GM18861 (cell line): ENCODE measurements at regions not wholly inside any gene's neighbourhood (a gene's known extent, or its start where the extent isn't known, plus 50 kb on each side); places are given as distances from the start of the nearest gene placed in this dataset.

Experiments
- ATAC-seq: cut with Tn5 transposase; IDR thresholded peaks from one replicate; pipeline ENCODE4 v1.9.1; 2021; ENCODE audit not compliant: unreplicated experiment

DNA sequence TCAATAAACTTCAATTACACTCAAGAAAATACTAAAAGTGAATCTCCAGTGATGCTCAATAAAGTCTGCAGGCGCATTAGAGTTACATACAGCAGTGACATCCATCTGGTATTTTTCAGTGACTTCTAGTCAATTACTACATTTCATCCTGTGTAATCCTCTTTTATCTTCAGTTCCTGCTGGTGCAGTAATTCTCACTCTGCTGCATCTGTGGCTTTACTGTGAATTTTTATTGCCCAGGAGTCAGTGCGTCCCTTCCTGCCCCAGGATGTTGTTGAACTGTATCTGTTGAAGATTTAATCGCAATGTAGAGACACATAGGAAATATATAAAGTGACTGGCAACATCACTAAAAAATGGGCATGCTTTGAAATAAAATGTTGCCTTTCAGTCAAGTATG is 196.3 kb upstream of the TMTC4 start:
- no peak for ATAC-seq

DNA sequence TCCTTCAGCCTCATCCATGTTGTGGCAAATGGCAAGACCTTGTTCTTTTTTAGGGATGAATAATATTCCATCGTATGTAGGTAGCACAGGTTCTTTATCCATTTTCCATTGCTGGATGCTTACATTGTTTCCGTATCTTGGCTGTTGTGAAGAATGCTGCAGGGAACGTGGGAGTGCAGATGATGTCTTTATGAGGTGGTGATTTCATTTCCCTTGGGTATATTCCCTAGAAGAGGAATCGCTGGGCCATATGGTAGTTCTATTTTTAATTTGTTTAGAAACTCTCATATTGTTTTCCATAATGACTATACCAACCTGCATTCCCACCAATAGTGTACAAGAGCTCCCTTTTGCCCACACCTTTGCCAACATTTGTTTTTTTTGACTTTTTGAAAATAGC is 186.3 kb upstream of the TMTC4 start:
- ATAC-seq, result no peak

DNA sequence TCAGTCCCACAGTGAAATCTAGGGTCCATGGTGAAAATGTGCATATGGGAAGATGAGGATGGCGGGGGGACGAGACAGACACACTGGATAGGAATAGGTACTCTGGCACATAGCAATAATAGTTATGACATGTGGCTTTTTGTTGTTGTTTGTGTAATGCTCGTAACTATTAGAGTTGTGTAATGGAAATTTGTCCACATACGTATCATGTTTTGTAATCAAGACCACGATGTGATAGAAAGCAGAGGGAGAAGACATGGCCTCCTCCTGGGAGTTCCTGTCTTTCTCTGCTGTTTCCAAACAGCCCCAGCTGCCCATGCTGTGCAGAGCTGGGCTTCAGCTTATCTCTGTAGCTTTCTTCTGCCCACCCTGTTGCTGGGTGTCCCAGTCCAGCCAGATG is 185.3 kb upstream of the TMTC4 start:
- ATAC-seq, result no peak

DNA sequence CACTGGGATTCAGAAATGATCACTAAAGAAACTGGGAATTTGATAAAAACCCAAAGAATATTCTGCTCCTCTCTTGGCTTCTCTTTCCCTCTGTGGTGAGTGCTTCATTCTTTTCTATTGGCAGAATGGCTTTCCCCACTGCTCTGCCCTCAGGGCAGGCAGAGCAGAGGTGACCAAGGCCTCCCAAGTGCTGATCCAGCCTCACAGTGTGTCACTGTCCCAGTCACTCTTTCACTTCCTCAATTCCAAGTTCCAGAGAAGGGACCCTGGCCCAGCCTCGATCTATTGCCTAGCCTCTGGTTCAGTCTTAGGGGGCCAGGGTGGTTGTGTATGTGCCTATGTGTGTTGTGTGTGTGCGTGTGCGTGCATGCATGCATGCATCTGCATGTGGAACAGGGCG is 180.6 kb upstream of the TMTC4 start:
- ATAC-seq, result no peak

DNA sequence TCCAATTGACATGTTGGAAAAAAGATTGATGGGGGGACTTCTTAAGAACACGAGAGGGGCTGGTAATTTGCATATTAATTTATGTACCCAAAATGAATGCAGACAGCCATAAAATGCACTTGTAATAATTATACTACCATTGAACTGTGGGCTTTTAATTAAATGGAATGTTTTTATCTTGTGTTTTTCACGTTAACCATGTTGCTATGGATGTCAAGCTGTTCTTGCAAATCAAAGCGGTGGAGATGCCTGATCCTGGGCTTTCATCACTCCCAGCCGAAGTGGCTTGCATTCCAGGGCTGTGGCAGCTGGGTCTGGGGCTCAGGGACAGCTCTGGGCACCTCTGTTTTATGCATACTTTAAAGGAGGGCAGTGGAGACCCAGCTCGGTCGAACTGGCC is 179.4 kb upstream of the TMTC4 start:
- ATAC-seq, result no peak

DNA sequence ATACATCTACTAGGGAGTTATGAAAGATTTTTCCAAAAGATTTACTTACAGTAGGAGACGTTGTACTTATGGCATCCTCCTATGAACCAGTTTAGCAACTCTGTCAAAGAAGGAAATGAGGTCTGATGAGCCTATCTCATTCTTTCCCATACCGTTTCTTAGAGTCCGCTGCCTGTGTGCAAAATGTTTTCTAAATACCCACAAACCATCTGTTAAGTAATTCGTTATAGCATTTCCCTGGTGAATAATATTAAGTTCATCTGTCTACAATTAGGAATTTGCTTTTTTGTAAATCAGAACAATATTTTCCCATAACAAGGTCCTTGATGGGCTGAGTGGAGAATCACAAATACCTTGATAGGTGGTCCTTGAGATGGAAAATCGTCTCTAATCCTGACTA is 178.8 kb upstream of the TMTC4 start:
- no peak for ATAC-seq

DNA sequence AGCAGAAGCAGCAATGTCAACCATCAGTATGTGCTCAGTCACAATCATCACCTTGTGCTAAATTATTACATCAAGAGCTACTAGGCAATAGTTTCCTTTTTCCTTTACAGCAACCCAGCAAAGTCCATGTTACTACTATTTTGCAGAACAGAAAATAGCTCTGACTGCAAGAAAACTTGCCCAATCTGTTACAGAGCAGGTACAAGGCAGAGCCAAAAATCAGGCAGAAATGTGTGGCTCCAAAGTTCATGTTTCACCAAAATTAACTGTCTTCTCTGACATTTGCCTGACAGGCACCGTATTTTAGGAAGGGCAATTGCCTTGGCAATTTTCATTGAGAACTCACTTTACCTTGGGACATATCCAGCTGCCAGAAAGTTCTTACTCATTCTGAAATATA is 177.6 kb upstream of the TMTC4 start:
- ATAC-seq, result no peak

DNA sequence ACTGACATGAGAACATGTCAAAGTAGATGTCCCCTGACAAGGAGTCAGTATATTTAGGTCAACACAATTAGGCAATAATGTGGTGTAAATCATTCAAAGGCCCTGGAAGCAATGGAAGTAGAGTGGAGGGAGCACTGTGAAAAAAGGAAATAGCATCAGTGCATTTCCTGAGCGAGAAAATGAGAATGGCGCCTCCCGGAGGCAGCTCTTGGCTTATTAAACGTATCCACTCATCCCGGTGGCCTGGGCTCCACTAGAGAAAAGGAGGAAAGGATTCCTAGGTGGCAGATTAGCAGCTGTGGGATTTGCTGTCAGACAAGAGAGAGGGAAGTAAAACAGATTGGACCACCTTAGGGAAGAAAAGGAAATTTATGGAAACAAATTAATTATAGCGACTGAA is 173.7 kb upstream of the TMTC4 start:
- ATAC-seq, result no peak

DNA sequence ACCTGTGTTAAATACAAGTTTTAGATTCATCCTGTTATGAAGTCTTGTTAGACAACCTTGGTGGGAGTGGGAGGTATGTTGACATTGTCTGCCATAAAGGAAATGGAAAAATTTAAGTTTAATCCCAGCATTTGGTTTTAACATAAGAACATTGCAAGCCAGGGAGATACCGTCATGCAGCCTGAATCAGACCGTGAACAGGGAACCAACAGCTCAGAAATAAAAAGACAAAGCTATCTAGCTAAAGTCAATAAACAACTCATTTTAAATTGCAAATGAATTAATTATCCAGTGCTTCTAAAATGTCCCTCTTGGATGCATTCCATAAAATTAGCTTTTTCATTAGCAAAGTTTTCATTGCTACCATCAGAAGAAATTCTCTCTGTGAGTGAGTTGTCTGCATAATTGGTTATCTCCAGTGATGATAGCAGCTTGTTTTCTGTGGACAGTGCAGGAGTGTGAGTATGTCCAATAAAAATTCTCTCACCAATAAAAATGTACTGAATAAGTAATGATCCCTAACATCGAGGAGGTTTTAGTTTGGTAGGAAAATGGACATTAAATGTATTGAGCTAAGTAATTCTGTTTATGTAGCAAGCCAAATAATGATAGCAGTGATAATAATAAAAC is 170.6 kb upstream of the TMTC4 start:
- no peak for ATAC-seq

DNA sequence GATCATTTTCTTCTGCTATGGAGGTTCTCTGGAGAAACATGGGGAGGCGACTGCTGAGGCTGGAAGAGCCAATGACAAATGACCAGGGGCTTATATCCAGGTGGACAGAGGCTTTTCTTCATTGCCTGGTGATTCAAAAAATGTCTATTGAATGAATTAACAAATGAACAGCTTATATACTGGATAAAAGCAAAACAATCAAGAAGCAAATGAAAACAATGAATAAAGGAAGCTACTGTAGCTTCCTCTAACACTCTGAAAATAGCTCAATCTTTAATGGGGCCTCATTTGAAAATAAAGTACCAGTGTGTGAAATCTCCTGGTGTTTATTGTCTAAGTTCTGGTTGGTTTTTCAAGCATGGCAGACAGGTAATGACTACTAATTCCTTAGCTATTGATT is 167.5 kb upstream of the TMTC4 start:
- ATAC-seq, result no peak

DNA sequence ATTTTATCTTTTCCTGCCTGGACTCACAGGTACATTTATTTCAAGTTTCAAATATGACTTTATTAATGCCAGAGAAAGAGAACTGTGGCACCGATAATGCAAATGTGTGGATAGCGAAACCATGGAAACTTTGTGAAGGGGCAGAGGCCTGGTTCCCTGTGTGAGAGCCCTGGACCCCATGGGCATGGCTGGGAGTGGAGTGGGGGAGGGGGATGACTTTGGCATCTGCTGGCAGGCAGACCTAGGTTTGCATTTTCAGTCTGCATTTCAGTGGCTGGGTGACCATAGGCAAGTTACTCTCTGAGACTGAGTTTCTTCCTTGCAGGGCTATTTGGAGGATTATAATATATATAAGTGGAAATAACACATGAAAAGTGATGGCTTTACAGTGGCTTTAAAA is 163.8 kb upstream of the TMTC4 start:
- ATAC-seq, result no peak

DNA sequence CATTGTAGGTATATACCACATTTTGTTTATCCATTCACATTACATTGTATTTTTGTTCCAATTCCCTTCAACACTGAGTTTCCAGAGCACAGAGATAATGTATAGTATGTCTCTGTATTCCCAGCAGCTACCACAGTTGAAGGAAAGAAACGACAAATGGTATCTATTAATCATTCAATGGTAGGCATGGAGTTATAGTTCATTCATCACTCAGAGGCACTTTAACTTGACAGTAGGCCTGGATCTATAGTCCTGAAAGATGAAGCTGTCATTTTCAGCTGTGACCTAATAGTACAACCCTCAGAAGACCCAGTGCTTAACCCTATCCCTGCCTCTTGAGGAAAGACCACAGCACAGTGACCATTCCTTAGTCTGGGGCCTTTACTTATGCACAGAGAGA is 163.0 kb upstream of the TMTC4 start:
- no peak for ATAC-seq

DNA sequence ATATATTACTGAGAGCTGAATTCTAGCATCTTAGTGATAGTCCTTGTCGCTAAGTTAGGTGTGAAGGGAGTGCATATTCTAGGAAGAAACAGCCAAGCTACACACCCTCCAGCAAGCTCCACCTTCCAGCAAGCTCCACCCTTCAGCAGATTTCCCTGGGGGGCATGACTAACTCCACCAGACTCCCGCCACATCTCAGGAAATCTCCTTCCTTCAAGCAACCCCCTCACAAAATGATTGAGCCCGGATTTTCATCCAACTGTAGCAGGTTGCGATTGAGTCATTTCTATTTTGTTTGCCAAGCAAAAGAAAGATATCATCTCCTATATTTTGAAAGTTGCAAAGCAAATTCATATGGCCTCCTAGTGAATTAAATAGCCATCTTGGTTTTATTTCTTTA is 162.1 kb upstream of the TMTC4 start:
- no peak for ATAC-seq

DNA sequence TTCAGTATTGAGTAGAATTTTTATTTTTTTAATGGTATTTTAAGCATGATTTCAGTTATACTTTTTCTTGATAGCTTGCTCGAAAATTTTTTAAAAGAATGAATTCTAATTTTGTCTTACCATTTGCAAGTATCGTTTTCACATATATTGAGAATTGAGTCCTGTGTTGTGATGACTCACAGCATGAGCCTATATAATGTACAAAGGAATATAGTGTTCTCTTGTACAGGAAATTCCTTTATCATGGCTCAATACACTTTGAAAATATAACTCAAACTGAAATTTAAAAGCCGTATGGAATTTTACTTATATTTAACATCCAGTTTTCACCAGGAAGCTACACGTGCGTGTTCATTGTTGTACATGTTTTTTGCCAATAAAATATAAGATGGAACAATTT is 161.1 kb upstream of the TMTC4 start:
- no peak for ATAC-seq

DNA sequence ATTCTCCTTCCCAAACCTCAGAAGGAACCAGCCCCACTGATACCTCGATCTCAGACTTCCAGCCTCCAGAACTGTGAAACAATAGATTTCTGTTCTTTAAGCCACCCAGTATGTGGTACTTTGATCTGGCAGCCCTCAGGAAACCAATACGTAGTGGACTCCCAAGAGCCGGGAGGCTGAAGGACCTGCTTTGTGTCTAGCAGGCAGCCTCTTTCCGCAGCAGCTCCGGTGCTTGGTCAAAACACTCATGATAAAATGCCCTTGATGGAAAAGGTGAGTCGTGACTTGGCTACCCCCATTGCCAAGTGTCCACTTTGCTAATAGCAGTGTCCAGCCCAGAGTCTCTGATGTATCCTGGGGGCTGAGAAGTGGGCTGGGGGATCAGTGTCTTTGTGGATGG is 158.8 kb upstream of the TMTC4 start:
- no peak for ATAC-seq

DNA sequence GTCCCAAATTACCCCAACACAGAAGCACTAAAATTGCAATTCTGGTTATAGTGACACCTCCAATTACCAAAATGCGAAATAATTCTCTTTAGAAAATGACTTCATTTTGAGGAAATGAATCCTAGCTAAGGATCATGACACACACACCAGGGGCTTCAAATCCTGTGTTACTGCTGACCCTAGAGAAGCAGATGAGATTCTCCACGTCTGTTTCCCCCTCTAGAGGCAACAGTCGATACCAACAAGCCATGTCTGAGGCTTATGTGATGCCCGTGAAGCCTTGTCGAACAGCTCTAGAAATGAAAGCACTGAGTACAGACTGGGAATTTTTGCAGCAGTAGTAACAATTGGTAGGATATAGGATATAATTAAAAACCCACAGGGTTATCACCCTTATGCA is 153.6 kb upstream of the TMTC4 start:
- ATAC-seq, result no peak

DNA sequence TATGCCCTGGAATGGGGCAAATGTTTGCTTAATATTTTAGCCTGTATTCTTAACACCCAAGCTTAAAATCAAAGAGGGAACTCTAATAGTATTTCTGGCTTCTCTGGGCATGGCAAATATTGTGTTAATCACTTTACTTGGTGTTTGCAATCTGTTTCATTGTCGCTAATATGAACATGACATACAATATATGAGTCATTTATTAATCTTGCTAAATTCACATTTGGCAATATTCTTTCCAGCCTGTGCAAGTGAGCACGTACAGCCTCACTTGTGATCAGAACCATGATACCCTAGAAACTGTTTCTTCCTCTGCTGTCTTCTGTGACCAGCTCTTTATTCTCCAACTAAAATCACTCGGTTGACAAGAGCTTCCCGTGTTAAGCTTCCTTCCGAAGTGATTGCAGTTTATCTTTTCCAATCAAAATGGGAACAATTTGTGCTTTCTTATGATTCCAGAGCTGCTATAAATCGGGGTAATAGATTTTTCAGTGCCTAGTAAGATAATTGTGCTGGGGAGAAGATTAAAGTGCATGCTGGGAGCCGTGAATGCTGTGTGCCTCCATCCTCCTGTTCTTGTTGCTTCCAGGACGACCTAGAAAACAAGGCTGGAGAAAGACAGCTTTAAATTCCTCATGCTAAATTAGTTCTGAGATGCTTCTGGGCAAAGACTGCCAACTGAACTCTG is 153.0 kb upstream of the TMTC4 start:
- no peak for ATAC-seq

DNA sequence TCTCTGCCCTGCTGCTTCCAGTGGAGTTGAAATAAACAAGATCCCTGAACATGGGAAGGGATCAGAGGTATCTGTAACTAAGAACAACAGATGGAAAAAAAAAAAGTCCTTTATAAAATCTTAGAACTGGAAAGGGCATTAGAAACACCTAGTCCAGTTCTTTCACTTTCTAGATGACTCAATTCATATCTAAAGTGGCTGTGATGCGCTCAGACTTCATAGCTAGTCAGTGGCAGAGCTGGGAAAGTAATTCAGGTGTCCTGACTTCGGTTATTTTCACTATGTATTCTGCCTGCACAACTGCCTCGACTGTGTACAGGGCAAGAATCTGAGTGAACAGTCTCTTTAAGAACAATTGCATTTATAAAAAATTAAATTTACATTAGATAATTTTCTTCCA is 151.8 kb upstream of the TMTC4 start:
- ATAC-seq, result no peak

DNA sequence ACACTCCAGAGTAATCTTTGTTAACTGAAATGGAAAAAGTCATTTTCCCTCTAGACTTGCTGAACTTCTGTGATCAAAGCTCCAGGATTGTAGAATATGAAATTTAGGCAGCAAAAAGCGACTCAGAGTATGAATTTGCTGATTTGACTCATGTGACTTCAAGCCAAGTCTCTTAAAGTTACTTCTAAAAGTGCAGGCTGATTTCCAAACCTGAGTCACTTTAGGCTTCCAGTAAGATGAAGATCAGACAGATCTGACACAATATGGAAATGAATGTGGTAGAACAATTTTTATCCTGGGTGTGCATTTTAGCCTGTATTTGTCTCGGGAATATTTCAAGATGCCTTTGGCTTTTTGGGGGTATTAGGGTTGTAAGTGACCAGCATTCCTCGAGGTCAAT is 151.0 kb upstream of the TMTC4 start:
- ATAC-seq, result no peak

DNA sequence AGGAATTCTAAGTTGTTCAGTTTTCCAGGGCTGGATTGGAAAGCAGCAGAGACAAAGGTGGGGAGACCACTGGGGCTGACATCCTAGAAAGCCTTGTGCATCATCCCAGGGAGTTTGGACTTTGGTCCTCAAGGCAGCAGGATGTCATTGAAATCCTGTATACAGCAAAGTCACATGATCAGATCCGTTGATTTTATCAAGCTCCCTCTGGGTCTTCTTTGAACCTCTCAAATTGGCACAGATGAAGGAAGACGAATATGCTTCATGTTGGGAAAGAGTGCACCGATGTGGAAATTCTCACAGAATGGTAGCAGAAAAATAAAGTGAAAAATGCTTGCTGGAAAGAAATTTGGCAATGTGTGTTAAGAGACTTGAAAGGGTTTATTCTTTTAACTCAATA is 149.8 kb upstream of the TMTC4 start:
- ATAC-seq, result no peak

DNA sequence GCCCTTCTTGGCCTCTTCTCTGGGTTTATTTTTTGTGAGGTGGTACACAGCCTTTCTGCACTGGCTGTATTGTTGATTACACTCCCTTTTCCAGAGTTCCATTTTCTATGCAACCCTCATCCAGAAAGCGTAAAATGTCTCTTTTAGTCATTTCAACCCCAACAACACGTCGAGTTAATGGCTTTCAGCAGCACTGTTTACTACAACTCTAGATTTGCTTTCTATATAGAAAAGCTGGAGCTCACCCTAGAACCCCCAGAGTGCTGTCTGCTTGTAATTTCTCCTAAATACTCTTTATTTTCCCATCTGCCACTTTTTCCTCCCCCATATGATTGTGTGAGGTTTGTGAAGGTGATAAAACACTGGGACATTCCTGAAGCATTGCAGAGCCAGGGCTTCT is 148.9 kb upstream of the TMTC4 start:
- no peak for ATAC-seq

DNA sequence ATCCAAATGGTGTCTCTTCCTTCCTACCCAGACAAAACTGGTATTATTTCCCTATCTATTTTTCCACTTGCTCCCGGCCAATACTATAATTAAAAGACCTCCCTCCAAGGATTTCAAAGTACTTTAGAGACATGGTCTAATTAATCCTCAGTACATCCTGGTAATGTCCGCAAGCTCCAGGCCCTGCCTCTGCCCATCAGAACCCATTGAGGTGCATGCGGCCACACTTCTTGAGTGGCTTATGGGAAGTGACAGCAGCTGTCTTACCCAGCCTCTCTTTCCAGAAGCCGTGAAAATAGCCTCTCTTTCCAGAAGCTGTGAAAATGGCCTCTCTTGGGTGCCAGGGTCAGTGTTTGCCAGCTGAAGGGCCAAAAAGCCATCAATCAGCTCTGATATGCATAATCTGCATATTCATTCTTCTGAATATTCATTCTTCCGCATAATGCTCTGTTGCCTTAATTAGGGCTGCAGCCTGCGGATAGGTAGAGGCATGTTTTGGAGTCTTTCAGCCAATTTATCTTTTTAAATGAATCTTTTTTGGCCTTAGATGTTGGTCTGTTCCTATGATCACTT is 148.4 kb upstream of the TMTC4 start:
- ATAC-seq, result no peak

DNA sequence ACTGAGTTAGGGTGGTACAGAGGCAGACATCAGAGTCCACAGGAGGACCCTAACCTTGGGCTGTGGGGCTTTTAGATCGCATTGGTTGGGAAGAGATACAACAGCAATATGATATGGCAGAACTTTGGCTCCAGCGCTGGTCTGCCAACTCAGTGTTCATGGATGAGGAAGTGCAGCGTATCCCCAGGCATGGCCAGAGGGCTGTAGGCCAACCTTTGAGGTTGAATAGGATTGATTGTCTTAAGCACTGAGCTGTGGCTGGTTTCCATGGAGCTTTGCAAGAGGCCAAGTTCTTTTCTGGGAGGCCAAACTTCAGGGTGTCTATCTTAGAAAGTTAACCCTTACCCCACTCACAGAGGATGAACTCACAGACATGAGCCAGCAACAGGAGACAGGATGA is 144.1 kb upstream of the TMTC4 start:
- ATAC-seq, result no peak
